Fibroblast of skin of right biceps (primary cell): ENCODE measurements at regions not wholly inside any gene's neighbourhood (a gene's known extent, or its start where the extent isn't known, plus 50 kb on each side); places are given as distances from the start of the nearest gene placed in this dataset.
A peak's percentile ranks its signal among the peaks of the same experiment; 100 is the strongest.
"Not testable (repeated sequence)": the region's sequence is repeated elsewhere in the genome, so short reads cannot be mapped to it uniquely, and the experiment has no call there.

Experiments used
- DNase-seq: peaks from one replicate; pipeline ENCODE4 v3.0.0-alpha.2; 2013

DNA sequence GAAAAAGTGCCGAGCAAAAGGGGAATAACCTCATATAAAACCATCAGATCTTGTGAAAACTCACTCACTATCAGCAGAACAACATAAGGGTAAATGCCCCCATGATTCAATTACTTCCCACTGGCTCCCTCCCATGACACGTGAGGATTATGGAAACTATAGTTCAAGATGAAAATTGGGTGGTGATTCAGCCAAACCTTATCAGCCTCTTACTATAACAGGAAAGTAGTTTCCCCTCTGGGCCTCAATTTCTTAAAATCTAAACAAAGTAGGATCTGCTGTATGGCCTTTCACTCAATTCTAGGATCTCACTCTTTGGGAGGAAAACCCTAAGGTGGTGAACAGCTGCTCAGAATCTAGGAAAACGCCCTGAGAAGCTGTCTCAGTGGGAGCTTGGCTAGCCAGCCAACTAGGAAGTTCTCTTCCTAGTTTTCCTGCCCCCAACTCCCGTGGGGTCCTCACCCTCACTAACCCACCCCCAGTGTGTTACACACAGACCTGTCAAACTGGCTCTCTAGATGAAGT lies 1017.1 kb upstream of the HS3ST1 start:
- DNase-seq, result no peak

DNA sequence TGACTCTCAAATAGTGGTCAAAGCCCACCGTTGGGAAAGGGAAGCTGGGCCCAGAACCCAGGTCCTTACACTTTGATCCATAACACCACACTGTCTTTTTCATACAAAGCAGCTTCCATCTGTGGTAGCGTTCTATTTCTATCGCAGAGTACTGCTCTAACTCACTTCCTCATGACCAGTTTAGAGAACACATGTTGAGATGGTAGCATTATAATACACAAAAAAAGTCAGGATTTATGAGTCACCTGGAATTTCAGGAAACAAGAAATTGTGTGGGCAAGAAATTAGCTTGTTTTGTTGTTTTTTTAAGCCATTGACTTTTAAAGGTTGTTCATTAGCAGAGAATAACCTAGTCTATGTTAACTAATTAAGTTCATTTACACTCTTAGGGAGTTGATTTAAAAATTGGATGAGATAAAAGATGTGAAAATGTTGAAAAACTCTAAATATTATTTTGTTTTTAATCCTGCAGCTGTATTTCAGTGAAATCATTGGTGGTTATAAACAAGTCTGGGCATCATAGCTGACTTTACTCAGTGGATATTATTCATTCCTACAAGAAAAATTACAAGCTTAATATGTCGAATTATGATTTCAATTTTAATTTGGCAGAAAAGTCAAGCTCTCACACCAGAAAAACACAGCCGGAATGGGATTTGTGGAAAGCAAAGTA lies 1011.1 kb upstream of the HS3ST1 start:
- no peak for DNase-seq

GRCh38 chr4:12431259-12431658 lies 1002.6 kb upstream of the HS3ST1 start:
- DNase-seq, result not testable (repeated sequence)

DNA sequence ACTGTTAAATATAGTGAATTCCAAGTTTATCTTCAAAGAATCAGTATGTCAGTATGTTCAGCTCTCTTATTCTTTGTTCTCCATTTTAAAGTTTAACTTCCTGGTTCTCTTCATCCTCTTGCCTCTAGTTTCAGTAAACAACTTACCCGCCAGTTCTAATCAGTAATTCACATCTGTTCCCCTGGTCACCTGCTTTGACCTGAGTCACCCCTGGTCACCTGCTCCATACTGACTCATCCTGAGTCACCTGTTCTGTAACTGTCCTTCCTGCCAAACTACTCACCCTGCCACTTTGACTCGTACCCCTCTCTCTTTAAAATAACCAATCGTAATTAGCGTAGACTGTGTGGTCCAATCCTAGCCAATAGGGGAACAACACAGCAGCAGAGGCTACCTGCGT lies 992.7 kb upstream of the HS3ST1 start:
- no peak for DNase-seq

GRCh38 chr4:12416755-12417154 lies 988.1 kb upstream of the HS3ST1 start:
- no peak for DNase-seq

DNA sequence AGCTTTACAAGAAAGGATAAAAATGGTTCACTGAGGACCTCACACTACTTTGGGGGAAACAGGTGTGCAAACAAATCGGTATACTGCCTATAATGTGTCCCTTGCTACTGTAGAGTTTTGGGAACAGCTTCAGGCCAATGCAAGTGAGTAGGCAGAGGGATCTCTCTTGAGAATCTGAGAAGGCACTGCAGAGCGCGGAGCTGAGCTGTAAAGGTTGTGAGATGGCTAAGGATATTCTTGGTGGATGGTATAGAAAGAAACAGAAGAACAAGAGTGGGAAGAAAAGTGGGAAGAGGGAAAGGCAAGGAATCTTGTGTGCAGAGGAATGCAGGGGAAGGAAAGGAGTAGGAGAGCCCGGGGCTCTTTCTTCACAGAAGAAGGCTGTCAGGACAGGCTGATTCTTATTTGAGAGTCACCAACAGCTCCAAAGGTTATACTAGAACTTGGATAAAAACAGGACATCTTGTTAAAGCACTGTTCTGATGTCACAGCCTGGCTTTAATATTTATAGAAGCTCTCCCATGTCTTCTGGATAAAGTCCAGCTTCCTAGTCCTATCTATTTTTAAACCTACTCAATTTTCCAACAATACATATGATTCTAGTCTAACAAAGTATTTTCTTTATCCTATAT lies 985.6 kb upstream of the HS3ST1 start:
- DNase-seq, result no peak

DNA sequence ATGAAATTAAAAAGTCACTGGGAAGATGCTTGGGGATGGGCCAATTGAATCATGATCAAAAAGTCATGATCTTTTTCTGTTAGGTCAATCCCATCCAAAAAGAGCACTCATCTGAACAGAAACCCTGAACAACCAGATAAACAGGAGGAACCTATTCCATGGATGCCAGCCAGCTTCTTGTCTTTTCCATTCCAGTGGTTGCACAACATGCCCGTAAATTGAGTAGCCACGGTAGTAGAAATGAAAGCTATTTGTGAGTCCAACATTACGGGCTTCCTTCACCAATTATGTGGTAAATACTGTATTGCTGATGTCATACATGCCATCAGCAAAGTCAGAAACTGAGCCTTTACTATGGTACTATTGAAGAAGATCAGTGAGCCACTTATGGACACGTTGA lies 982.4 kb upstream of the HS3ST1 start:
- DNase-seq, result peak; percentile 1

DNA sequence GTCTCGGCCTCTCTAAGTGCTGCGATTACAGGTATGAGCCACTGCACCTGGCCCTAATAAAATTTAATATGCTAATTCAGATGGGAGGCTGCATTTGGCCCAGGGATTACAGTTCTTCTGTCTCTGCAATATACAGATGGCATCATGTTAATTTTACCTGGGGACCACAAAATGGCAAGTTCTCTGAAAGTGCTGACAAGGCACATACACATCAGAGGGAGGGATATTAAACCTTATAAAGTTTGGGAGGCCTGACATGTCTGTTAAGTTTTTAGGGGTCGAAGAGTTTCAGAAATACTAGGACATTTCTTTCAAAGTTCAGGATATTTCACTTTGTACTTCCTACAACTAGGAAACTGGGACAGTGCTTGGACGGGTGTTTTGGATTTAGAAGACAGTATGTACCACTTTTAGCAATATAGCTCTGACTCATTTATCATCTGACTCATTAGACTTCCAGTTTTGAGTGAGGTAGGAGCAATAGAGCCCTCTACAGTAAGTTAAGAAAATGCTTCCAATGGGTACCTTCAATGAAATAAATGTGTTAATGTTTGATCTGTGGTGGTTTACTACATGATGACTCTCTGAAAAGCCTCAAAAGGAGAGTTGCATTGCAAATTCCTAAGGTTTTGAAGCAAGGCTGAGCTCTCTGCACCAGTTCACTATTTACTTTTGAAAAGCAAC lies 981.0 kb upstream of the HS3ST1 start:
- DNase-seq, result peak; percentile 2

- no peak for DNase-seq
Observed at GRCh38 chr4:12408364-12408763, 979.7 kb upstream of the HS3ST1 start.

GRCh38 chr4:12403175-12403574 lies 974.5 kb upstream of the HS3ST1 start:
- no peak for DNase-seq

- DNase-seq, result no peak
Observed at GRCh38 chr4:12399781-12400180, 971.1 kb upstream of the HS3ST1 start.

GRCh38 chr4:12393631-12394262 lies 965.1 kb upstream of the HS3ST1 start:
- no peak for DNase-seq

DNA sequence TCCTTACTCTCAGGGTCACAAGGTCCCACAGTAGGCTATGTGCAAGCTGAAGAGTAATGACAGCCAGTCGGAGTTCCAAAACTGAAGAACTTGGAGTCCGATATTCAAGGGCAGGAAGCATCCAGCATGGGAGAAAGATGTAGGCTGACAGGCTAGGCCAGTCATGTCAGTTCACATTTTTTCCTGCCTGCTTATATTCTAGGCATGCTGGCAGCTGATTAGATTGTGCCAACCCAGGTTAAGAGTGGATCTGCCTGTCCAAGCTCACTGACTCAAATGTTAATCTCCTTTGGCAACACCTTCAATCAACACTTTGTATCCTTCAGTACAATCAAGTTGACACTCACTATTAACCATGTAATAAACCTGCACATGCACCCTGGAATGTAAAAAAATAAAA lies 960.9 kb upstream of the HS3ST1 start:
- DNase-seq, result no peak

DNA sequence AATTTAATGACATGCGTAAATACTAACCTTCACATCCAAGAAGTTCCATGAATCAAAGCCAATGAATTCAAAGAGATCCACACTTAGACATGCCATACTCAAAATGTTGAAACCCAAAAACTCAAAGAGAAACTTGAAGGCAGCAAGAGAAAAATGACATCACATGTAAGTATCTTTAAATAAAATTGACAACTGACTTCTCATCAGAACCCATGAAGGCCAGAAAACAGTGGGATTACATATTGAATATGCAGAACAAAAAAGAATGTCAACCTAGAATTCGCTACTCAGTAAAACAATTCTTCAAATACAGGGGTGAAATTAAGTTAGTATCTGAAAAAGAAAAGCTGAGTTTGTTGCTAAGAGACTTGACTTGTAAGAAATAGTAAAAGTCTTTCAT lies 953.9 kb upstream of the HS3ST1 start:
- DNase-seq, result no peak

DNA sequence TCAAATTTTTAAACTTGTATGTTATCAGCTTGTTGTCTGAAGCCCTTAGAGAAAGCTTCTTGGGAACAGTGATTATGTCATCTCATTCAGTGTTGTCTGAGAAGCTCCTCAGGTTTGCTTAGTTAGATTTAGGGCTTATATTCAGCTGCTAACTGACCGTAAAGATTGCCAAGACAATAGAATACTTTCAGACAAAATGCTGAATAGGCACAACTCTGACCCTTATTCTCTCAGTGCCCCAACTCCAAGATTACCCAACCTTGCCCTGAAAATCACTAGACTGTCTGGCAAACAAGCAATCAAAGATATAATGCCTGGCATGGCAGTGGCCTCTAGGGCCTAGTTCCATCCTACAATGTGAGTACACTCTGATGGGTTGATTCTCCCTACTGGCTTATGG lies 950.5 kb upstream of the HS3ST1 start:
- DNase-seq, result no peak

DNA sequence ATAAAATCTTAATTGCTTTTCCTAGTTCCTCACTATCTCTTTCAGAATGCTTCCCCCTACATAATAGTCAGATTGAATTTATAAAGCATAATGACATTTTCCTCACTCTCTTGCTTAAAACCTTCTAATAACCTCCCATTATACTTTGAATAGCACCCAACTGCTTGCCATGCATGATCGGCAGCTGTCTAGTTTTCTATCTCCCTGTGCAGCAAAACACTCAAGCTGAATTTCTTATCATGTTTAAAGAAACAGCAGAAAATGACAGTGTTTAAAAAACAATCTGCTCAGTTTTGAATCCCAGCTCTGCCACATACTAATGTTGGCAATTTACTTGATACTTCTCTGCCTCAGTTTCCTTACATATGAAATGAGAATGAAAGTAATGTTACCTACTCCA lies 947.1 kb upstream of the HS3ST1 start:
- no peak for DNase-seq

GRCh38 chr4:12365869-12366268 lies 937.2 kb upstream of the HS3ST1 start:
- DNase-seq, result not testable (repeated sequence)

- no peak for DNase-seq
Observed at GRCh38 chr4:12360391-12360790, 931.7 kb upstream of the HS3ST1 start.

GRCh38 chr4:12359420-12359819 lies 930.7 kb upstream of the HS3ST1 start:
- no peak for DNase-seq

DNA sequence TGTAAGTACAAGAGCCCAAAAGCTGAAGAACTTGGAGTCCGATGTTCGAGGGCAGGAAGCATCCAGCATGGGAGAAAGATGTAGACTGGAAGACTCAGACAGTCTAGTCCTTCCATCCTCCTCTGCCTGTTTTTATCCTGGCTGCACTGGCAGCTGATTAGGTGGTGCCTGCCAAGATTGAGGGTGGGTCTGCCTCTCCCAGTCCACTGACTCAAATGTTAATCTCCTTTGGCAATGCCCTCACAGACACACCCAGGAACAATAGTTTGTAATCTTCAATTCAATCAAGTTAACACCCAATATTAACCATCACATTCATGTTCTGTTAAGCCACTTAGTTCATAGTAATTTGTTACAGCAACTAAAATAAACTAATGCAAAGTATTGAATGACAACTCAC lies 904.4 kb upstream of the HS3ST1 start:
- DNase-seq, result not testable (repeated sequence)

DNA sequence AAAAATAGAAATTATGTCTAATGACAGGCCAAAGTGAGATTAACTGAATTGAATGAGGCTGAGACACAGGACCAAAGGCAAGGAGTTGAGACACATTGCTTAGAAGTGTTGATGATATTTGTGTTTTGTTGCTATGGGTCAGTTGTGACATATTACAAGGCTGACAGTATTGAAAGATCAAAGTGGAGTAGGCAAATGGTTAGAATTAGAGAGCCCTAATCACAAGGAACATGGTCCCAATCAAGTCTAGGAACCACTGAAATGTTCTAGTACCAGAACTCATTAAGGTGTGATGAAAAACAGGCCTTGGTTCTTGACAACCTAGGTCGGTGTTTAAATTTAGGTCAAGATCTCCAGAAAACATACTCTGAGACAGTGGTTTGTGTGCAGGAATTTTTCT lies 896.3 kb upstream of the HS3ST1 start:
- no peak for DNase-seq

DNA sequence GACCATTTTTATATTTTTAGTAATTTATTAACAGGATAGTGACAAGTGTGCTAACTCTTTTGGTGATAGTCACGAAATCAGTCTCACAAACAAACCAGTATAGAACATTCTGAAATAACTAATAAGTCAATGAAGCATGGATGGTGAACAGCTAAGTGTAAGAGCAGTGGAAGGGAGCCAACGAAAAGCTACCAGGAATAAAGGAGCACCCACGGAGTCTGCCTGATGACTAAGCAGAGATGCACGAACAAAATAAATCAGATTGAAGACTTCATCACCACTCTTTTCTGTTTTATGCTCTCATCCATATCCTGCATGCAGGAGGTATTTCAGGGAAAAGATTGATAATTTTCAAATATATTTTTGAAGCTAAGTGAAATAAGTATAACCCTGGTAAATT lies 891.1 kb upstream of the HS3ST1 start:
- no peak for DNase-seq

- DNase-seq, result no peak
Observed at GRCh38 chr4:12304905-12305304, 876.2 kb upstream of the HS3ST1 start.

DNA sequence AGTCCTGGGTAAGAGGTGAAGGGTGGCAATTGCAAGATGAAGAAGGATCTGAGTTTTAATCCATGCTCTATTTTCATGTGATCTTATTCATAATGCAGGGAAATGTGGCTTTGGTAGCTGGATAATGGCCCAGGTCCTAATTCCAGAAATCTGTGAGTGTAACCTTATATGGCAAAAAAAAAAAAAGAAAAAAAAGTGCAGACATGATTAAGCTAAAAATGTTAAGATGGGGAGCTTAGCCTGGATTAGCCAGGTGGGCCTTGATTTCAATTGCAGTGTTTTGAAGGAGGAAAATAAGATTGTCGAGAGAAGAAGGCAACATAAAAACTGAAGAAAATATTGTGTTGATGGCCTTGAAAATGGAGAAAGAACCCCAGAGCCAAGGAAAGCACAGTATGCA lies 867.7 kb upstream of the HS3ST1 start:
- no peak for DNase-seq
